Suprapubic skin (tissue), 4 donors: ENCODE measurements at regions not wholly inside any gene's neighbourhood (a gene's known extent, or its start where the extent isn't known, plus 50 kb on each side); places are given as distances from the start of the nearest gene placed in this dataset.

Experiments used
- CTCF ChIP-seq, 2 donors: fragments of 200-600 bp in 1 of 2; fragments of 450-650 bp in 1 of 2; sonication (generic) in 1 of 2; IDR thresholded peaks; one replicate each; pipeline ENCODE4 v1.5.1; 2016 to 2019; ENCODE audit warnings: antibody characterized with exemption in 2 of 2, mild to moderate bottlenecking in 1 of 2, moderate library complexity in 1 of 2
- EP300 ChIP-seq: sonication (generic); formaldehyde crosslinking; IDR thresholded peaks from one replicate; pipeline ENCODE4 v1.6.1; 2017; ENCODE audit warnings: antibody characterized with exemption
- POLR2A ChIP-seq, 2 donors: fragments of 450-650 bp; IDR thresholded peaks; one replicate each; pipeline ENCODE4 v1.6.1; 2017; ENCODE audit warnings: antibody characterized with exemption in 2 of 2, mild to moderate bottlenecking in 2 of 2, moderate library complexity in 2 of 2
- POLR2AphosphoS5 ChIP-seq, 3 donors: sonication (generic); formaldehyde crosslinking; IDR thresholded peaks; one replicate each; pipeline ENCODE4 v1.6.1; 2017; ENCODE audit warnings: antibody characterized with exemption in 3 of 3

- TF ChIP-seq POLR2AphosphoS5 (IDR thresholded peaks at IDR 0.05) (no peak), CTCF (IDR thresholded peaks at IDR 0.05) (no peak), POLR2A (IDR thresholded peaks at IDR 0.05) (no peak), EP300 (no peak)
Observed at GRCh38 chr1:217313096-217313495, 317.8 kb downstream of the GPATCH2 start.
